ENCODE measurements at regions not wholly inside any gene's neighbourhood (a gene's known extent, or its start where the extent isn't known, plus 50 kb on each side); places are given as distances from the start of the nearest gene placed in this dataset.

- Histone ChIP-seq H4K20me1 (replicated peaks; ENCODE audit: control insufficient read depth, extremely low read depth, insufficient read depth, low read length) (no peaks in the 10 kb centered on the region), H3K36me3 (ENCODE audit: control insufficient read depth in 2 of 2, extremely low read depth in 1 of 2, insufficient read depth in 2 of 2, low read length in 2 of 2) (no peaks in the 10 kb centered on the region), H3K4me1 (ENCODE audit: control insufficient read depth, extremely low read depth, insufficient read depth, low read length) (no peaks in the 10 kb centered on the region), H3K9me3 (replicated peaks; ENCODE audit: control insufficient read depth, insufficient read depth, low read length) (no peaks in the 10 kb centered on the region), H2AFZ (ENCODE audit: low read depth, low read length) (no peak overlapping the region), H3K9ac (replicated peaks; ENCODE audit: extremely low read depth, insufficient read depth, low read length) (no peak overlapping the region), H3K27ac (ENCODE audit: insufficient read depth, low read depth, low read length) (no peak overlapping the region), H3K79me2 (ENCODE audit: control insufficient read depth, insufficient read depth, low read length) (no peaks in the 10 kb centered on the region), H3K4me2 (ENCODE audit: insufficient read depth, low read length) (no peak overlapping the region), H3K27me3 (ENCODE audit: control insufficient read depth in 2 of 2, insufficient read depth in 2 of 2, low read length in 2 of 2) (no peaks in the 10 kb centered on the region), H3K4me3 (replicated peaks in 1 of 3; ENCODE audit: insufficient read depth in 1 of 3, low read depth in 1 of 3, low read length in 3 of 3) (no peak overlapping the region), H3K9me1 (replicated peaks; ENCODE audit: control insufficient read depth, extremely low read depth, insufficient read depth, low read length) (no peaks in the 10 kb centered on the region)
- DNase-seq (ENCODE audit: low read depth, low spot score) = no peak
- BruUV-seq (replicated peaks) = no TSS peak
- FAIRE-seq = no peak
- dilution Hi-C loops (cut with MboI; ENCODE audit: extremely low pct_ligation_motif_present, low sequenced_read_pairs) = no loop called here
- ChIA-PET CTCF (no interaction called here), POLR2A (no interaction called here)
- TF ChIP-seq POLR2A (IDR thresholded peaks at IDR 0.05; ENCODE audit: low read depth, low read length) (no peak), JUN (IDR thresholded peaks at IDR 0.05; ENCODE audit: borderline replicate concordance, insufficient read depth, insufficient read length, low read depth) (no peak), EZH2 (IDR thresholded peaks at IDR 0.05; ENCODE audit: borderline replicate concordance, low read depth, low read length, severe bottlenecking) (no peak)
- intact Hi-C loops (cut with micrococcal nuclease) = no loop called here
Observed at GRCh38 chr6:93574299-93574698, 154.9 kb upstream of the EPHA7 start.

DNA sequence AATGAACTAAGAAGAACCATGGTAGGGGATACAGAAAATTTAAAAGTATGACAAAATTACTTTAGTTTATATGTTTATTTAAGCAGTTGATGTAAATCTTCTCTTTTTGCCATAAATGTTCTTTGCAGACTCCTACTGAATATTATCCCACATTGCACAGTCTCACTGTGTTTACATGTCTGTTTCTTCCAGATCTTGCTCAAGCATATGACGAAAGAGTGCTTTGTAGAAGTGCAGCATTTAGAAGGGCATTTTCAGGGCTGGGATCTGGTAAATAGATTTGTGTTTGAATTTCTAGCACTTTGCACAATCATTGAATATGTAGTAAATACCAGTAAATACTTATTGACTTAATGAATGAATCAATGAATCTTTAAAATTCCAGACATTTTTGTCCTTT is 152.0 kb upstream of the EPHA7 start:
- no TSS peak for BruUV-seq (replicated peaks)
- no peak for TF ChIP-seq MYC (IDR thresholded peaks at IDR 0.05; ENCODE audit: low read depth, low read length)
- TF ChIP-seq FOS (IDR thresholded peaks at IDR 0.05; ENCODE audit: borderline replicate concordance, insufficient read depth, low read length) = no peak
- TF ChIP-seq, protein P1, sequence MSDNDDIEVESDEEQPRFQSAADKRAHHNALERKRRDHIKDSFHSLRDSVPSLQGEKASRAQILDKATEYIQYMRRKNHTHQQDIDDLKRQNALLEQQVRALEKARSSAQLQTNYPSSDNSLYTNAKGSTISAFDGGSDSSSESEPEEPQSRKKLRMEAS (IDR thresholded peaks at IDR 0.05; ENCODE audit: insufficient read depth, insufficient read length) = no peak
- no peak for TF ChIP-seq GATA2 (IDR thresholded peaks at IDR 0.05; ENCODE audit: insufficient read depth, insufficient read length, low read depth, low read length)
- TF ChIP-seq POLR2AphosphoS5 (IDR thresholded peaks at IDR 0.05; ENCODE audit: insufficient read depth, low read depth, low read length) = no peak
- TF ChIP-seq, protein P2, sequence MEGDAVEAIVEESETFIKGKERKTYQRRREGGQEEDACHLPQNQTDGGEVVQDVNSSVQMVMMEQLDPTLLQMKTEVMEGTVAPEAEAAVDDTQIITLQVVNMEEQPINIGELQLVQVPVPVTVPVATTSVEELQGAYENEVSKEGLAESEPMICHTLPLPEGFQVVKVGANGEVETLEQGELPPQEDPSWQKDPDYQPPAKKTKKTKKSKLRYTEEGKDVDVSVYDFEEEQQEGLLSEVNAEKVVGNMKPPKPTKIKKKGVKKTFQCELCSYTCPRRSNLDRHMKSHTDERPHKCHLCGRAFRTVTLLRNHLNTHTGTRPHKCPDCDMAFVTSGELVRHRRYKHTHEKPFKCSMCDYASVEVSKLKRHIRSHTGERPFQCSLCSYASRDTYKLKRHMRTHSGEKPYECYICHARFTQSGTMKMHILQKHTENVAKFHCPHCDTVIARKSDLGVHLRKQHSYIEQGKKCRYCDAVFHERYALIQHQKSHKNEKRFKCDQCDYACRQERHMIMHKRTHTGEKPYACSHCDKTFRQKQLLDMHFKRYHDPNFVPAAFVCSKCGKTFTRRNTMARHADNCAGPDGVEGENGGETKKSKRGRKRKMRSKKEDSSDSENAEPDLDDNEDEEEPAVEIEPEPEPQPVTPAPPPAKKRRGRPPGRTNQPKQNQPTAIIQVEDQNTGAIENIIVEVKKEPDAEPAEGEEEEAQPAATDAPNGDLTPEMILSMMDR (IDR thresholded peaks at IDR 0.05; ENCODE audit: extremely low read depth in 1 of 2, insufficient read depth in 1 of 2, low read depth in 1 of 2, low read length in 2 of 2) = no peak
- TF ChIP-seq JUN (IDR thresholded peaks at IDR 0.05; ENCODE audit: borderline replicate concordance, insufficient read depth, insufficient read length, low read depth) = no peak
- no peaks in the 10 kb centered on the region for H3K9me1 ChIP-seq (replicated peaks; ENCODE audit: control insufficient read depth, extremely low read depth, insufficient read depth, low read length)
- H3K36me3 ChIP-seq (ENCODE audit: control insufficient read depth in 2 of 2, extremely low read depth in 1 of 2, insufficient read depth in 2 of 2, low read length in 2 of 2) = no peaks in the 10 kb centered on the region
- dilution Hi-C loops (cut with MboI; ENCODE audit: extremely low pct_ligation_motif_present, low sequenced_read_pairs) = no loop called here
- intact Hi-C loops (cut with micrococcal nuclease) = no loop called here
- no peaks in the 10 kb centered on the region for H4K20me1 ChIP-seq (replicated peaks; ENCODE audit: control insufficient read depth, extremely low read depth, insufficient read depth, low read length)
- no peak overlapping the region for H3K4me2 ChIP-seq (ENCODE audit: insufficient read depth, low read length)
- H3K79me2 ChIP-seq (ENCODE audit: control insufficient read depth, insufficient read depth, low read length) = no peaks in the 10 kb centered on the region
- H3K4me3 ChIP-seq (replicated peaks in 1 of 3; ENCODE audit: insufficient read depth in 1 of 3, low read depth in 1 of 3, low read length in 3 of 3) = no peak overlapping the region
- POLR2A ChIA-PET = no interaction called here
- H3K27me3 ChIP-seq (ENCODE audit: control insufficient read depth in 2 of 2, insufficient read depth in 2 of 2, low read length in 2 of 2) = no peaks in the 10 kb centered on the region
- no peak for FAIRE-seq
- H3K27ac ChIP-seq (ENCODE audit: insufficient read depth, low read depth, low read length) = no peak overlapping the region
- H3K9ac ChIP-seq (replicated peaks; ENCODE audit: extremely low read depth, insufficient read depth, low read length) = no peak overlapping the region
- CTCF ChIA-PET = no interaction called here
- H3K9me3 ChIP-seq (replicated peaks; ENCODE audit: control insufficient read depth, insufficient read depth, low read length) = no peaks in the 10 kb centered on the region
- H3K4me1 ChIP-seq (ENCODE audit: control insufficient read depth, extremely low read depth, insufficient read depth, low read length) = no peaks in the 10 kb centered on the region
- no peak for DNase-seq (ENCODE audit: low read depth, low spot score)
- H2AFZ ChIP-seq (ENCODE audit: low read depth, low read length) = no peak overlapping the region
